H9 (cell line): ENCODE measurements at regions not wholly inside any gene's neighbourhood (a gene's known extent, or its start where the extent isn't known, plus 50 kb on each side); places are given as distances from the start of the nearest gene placed in this dataset.

Experiments used
- DNase-seq: peaks from one replicate; pipeline ENCODE4 v3.0.0-alpha.2; 2017
- H2AFZ ChIP-seq: one replicate; pipeline ENCODE4 v1.6.1; 2013; ENCODE audit warnings: mild to moderate bottlenecking, low read length, control low read depth, moderate library complexity
- H2AK5ac ChIP-seq: 2 replicates; pipeline ENCODE4 v1.6.1; 2013; ENCODE audit warnings: low read length, control low read depth, mixed read lengths; ENCODE audit not compliant: insufficient read length
- H2BK120ac ChIP-seq: one replicate; pipeline ENCODE4 v1.6.1; 2013; ENCODE audit warnings: low read depth, mild to moderate bottlenecking, low read length, control low read depth, inconsistent platforms; ENCODE audit not compliant: poor library complexity, severe bottlenecking
- H2BK12ac ChIP-seq: 2 replicates; pipeline ENCODE4 v1.6.1; 2013; ENCODE audit warnings: low read length, control low read depth, mixed read lengths, low read depth; ENCODE audit not compliant: insufficient read length
- H2BK15ac ChIP-seq: 2 replicates; pipeline ENCODE4 v1.6.1; 2013; ENCODE audit warnings: low read depth, low read length, control low read depth
- H2BK20ac ChIP-seq: one replicate; pipeline ENCODE4 v1.6.1; 2013; ENCODE audit warnings: low read depth, mild to moderate bottlenecking, low read length, control low read depth, inconsistent platforms; ENCODE audit not compliant: poor library complexity, severe bottlenecking
- H2BK5ac ChIP-seq: 2 replicates; pipeline ENCODE4 v1.6.1; 2013; ENCODE audit warnings: low read length, control low read depth, mixed read lengths; ENCODE audit not compliant: insufficient read length
- H3K14ac ChIP-seq: 2 replicates; pipeline ENCODE4 v1.6.1; 2013; ENCODE audit warnings: low read length, control low read depth; ENCODE audit not compliant: insufficient read depth
- H3K18ac ChIP-seq: 2 replicates; pipeline ENCODE4 v1.6.1; 2013; ENCODE audit warnings: low read depth, mild to moderate bottlenecking, mixed read lengths, low read length, control low read depth; ENCODE audit not compliant: insufficient read length
- H3K23ac ChIP-seq: 2 replicates; pipeline ENCODE4 v1.6.1; 2013; ENCODE audit warnings: low read length, control low read depth, mixed read lengths, low read depth; ENCODE audit not compliant: insufficient read length
- H3K23me2 ChIP-seq: 2 replicates; pipeline ENCODE4 v1.6.1; 2013; ENCODE audit warnings: low read depth, mild to moderate bottlenecking, mixed read lengths, low read length, control low read depth; ENCODE audit not compliant: insufficient read length, poor library complexity, severe bottlenecking
- H3K27ac ChIP-seq: 2 replicates; pipeline ENCODE4 v1.5.1; 2013; ENCODE audit warnings: low read length, control low read depth, mixed read lengths, low read depth; ENCODE audit not compliant: insufficient read length
- H3K27me3 ChIP-seq: 2 replicates; pipeline ENCODE4 v1.6.1; 2013; ENCODE audit warnings: low read length, control low read depth, inconsistent platforms; ENCODE audit not compliant: insufficient read depth
- H3K4ac ChIP-seq: 2 replicates; pipeline ENCODE4 v1.6.1; 2013; ENCODE audit warnings: low read depth, mild to moderate bottlenecking, control low read depth, inconsistent platforms, low read length, moderate library complexity
- H3K4me1 ChIP-seq: 2 replicates; pipeline ENCODE4 v1.6.1; 2013; ENCODE audit warnings: low read length, control low read depth, inconsistent platforms; ENCODE audit not compliant: insufficient read depth
- H3K4me2 ChIP-seq: 2 replicates; pipeline ENCODE4 v1.6.1; 2013; ENCODE audit warnings: low read length, control low read depth, mixed read lengths; ENCODE audit not compliant: insufficient read length, insufficient read depth
- H3K56ac ChIP-seq: 2 replicates; pipeline ENCODE4 v1.6.1; 2013; ENCODE audit warnings: low read depth, mild to moderate bottlenecking, mixed read lengths, low read length, control low read depth; ENCODE audit not compliant: insufficient read length
- H3K79me1 ChIP-seq: 2 replicates; pipeline ENCODE4 v1.6.1; 2013; ENCODE audit warnings: low read depth, mild to moderate bottlenecking, moderate library complexity, low read length, control low read depth, inconsistent platforms; ENCODE audit not compliant: insufficient read depth, poor library complexity, severe bottlenecking
- H3K79me2 ChIP-seq: 2 replicates; pipeline ENCODE4 v1.6.1; 2013; ENCODE audit warnings: low read length, control low read depth, inconsistent platforms; ENCODE audit not compliant: insufficient read depth
- H3K9ac ChIP-seq: 2 replicates; pipeline ENCODE4 v1.6.1; 2013; ENCODE audit warnings: low read length, control low read depth, mixed read lengths; ENCODE audit not compliant: insufficient read length; ENCODE audit errors: extremely low read depth
- H3K9me3 ChIP-seq: one replicate; pipeline ENCODE4 v1.6.1; 2013; ENCODE audit warnings: low read depth, low read length, inconsistent platforms; ENCODE audit not compliant: control insufficient read depth
- H3T11ph ChIP-seq: one replicate; pipeline ENCODE4 v1.6.1; 2013; ENCODE audit warnings: mild to moderate bottlenecking, low read length, control low read depth, inconsistent platforms
- H4K20me1 ChIP-seq: one replicate; pipeline ENCODE4 v1.6.1; 2013; ENCODE audit not compliant: control insufficient read depth, insufficient read length, insufficient read depth
- H4K5ac ChIP-seq: 2 replicates; pipeline ENCODE4 v1.6.1; 2013; ENCODE audit warnings: low read depth, mild to moderate bottlenecking, mixed read lengths, low read length, control low read depth; ENCODE audit not compliant: insufficient read length
- H4K8ac ChIP-seq: replicated peaks from 2 replicates; pipeline ENCODE4 v1.6.1; 2013; ENCODE audit warnings: low read length, control low read depth, mixed read lengths, low read depth; ENCODE audit not compliant: insufficient read length
- H4K91ac ChIP-seq: 2 replicates; pipeline ENCODE4 v1.6.1; 2013; ENCODE audit warnings: low read depth, mild to moderate bottlenecking, moderate library complexity, mixed read lengths, low read length, control low read depth; ENCODE audit not compliant: insufficient read length
- H3K27ac Mint-ChIP-seq, 3 experiments: 2 replicates in 2 of 3; 3 replicates in 1 of 3; pipeline ENCODE4 v1.8.0; 2020 to 2021; ENCODE audit warnings: mixed read lengths in 3 of 3, mild to moderate bottlenecking in 1 of 3, moderate library complexity in 1 of 3
- H3K27me3 Mint-ChIP-seq: 2 replicates; pipeline ENCODE4 v1.8.0; 2021; ENCODE audit warnings: low read depth, mild to moderate bottlenecking, moderate library complexity, mixed read lengths
- H3K36me3 Mint-ChIP-seq, 3 experiments: 2 replicates in 2 of 3; 3 replicates in 1 of 3; pipeline ENCODE4 v1.8.0; 2020 to 2021; ENCODE audit warnings: low read depth in 3 of 3, mixed read lengths in 3 of 3; ENCODE audit not compliant: insufficient read depth in 1 of 3
- H3K4me1 Mint-ChIP-seq, 2 experiments: 2 replicates each; pipeline ENCODE4 v1.8.0; 2020; ENCODE audit warnings: mixed read lengths in 2 of 2
- H3K4me3 Mint-ChIP-seq, 2 experiments: 2 replicates in 1 of 2; 3 replicates in 1 of 2; pipeline ENCODE4 v1.8.0; 2020 to 2021; ENCODE audit warnings: mild to moderate bottlenecking in 2 of 2, mixed read lengths in 2 of 2, moderate library complexity in 1 of 2
- H3K9me3 Mint-ChIP-seq, 2 experiments: 2 replicates in 1 of 2; 3 replicates in 1 of 2; pipeline ENCODE4 v1.8.0; 2020; ENCODE audit warnings: mild to moderate bottlenecking in 2 of 2, mixed read lengths in 2 of 2, moderate library complexity in 1 of 2
- CTCF ChIP-seq: fragments of 200-600 bp; sonication (generic); conservative IDR thresholded peaks from 3 replicates; pipeline ENCODE4 v1.8.0; 2021; ENCODE audit warnings: antibody characterized with exemption, mild to moderate bottlenecking

- Histone ChIP-seq H4K91ac (no peak overlapping the region), H3K14ac (no peak overlapping the region), H2AFZ (no peak overlapping the region), H2BK120ac (no peak overlapping the region), H3K27ac (no peak overlapping the region), H3K56ac (no peak overlapping the region), H2AK5ac (no peak overlapping the region), H3K79me2 (no peaks in the 10 kb centered on the region), H3K9me3 (no peaks in the 10 kb centered on the region), H2BK5ac (no peak overlapping the region), H3K23ac (no peak overlapping the region), H4K8ac (no peak overlapping the region), H3K23me2 (no peaks in the 10 kb centered on the region), H3K79me1 (no peaks in the 10 kb centered on the region), H3K4ac (no peak overlapping the region), H2BK15ac (no peak overlapping the region), H3K27me3 (no peaks in the 10 kb centered on the region), H2BK12ac (no peak overlapping the region), H4K20me1 (no peaks in the 10 kb centered on the region), H4K5ac (no peak overlapping the region), H3K4me2 (no peak overlapping the region), H2BK20ac (no peak overlapping the region), H3K18ac (no peak overlapping the region), H3K9ac (no peak overlapping the region), H3K4me1 (no peaks in the 10 kb centered on the region), H3T11ph (no peak overlapping the region)
- H3K4me3 Mint-ChIP-seq: no peak overlapping the region
- TF ChIP-seq CTCF: no peak
- no peak overlapping the region for H3K27ac Mint-ChIP-seq
- no peaks in the 10 kb centered on the region for H3K9me3 Mint-ChIP-seq
- H3K36me3 Mint-ChIP-seq: no peaks in the 10 kb centered on the region
- no peak for DNase-seq
- no peaks in the 10 kb centered on the region for H3K4me1 Mint-ChIP-seq
- no peaks in the 10 kb centered on the region for H3K27me3 Mint-ChIP-seq
Measured at GRCh38 chr3:80086426-80086825, 318.6 kb upstream of the ROBO1 start.
